A549 (cell line): ENCODE measurements at regions not wholly inside any gene's neighbourhood (a gene's known extent, or its start where the extent isn't known, plus 50 kb on each side); places are given as distances from the start of the nearest gene placed in this dataset.

Experiments
- ATAC-seq, 2 experiments: fragments of 200-7000 bp in 1 of 2; fragments of >200 bp in 1 of 2; cut with Nextera tagmentation in 1 of 2; cut with Tn5 transposase in 1 of 2; 3 replicates each; pipeline versions ENCODE4 v1.8.0 to v1.9.1; 2018 to 2020; ENCODE audit warnings: mild to moderate bottlenecking in 1 of 2, moderate library complexity in 1 of 2
- CTCF ChIA-PET: fragments of 300-600 bp; sonication (Branson Sonifier 250); formaldehyde crosslinking; extraction: SDS; loops from one replicate; lab custom pipeline; 2021; ENCODE audit warnings: antibody characterized with exemption, inconsistent platforms; lab: Yijun Ruan, JAX
- POLR2A ChIA-PET: fragments of 350-600 bp; formaldehyde crosslinking; extraction: SDS; loops from one replicate; lab custom pipeline; 2021; ENCODE audit warnings: antibody characterized with exemption, inconsistent platforms; lab: Yijun Ruan, JAX
- DNase-seq, 2 experiments: peaks; one replicate each; pipeline versions ENCODE4 v3.0.0 to v3.0.0-alpha.2; 2011 to 2016; ENCODE audit warnings: low read depth in 1 of 2, low spot score in 1 of 2
- FAIRE-seq: peaks from 2 replicates; lab custom pipeline; 2011; peaks lifted over from hg19 to GRCh38; lab: Jason Lieb, UNC
- H3K27ac ChIP-seq, 2 experiments: fragments of >200 bp; sonication (Bioruptor Twin); formaldehyde crosslinking; 3 replicates each; pipeline ENCODE4 v1.5.1; 2016 to 2017
- H3K4me1 ChIP-seq: fragments of >200 bp; sonication (Bioruptor Twin); formaldehyde crosslinking; 3 replicates; pipeline ENCODE4 v1.6.1; 2016
- H3K4me2 ChIP-seq: fragments of >200 bp; sonication (Bioruptor Twin); formaldehyde crosslinking; 3 replicates; pipeline ENCODE4 v1.6.1; 2016
- H3K4me3 ChIP-seq: fragments of >200 bp; sonication (Bioruptor Twin); formaldehyde crosslinking; 3 replicates; pipeline ENCODE4 v1.5.1; 2016
- H3K9me3 ChIP-seq: fragments of >200 bp; sonication (Bioruptor Twin); formaldehyde crosslinking; 3 replicates; pipeline ENCODE4 v1.6.1; 2016
- ATOH8 ChIP-seq: fragments of 250-450 bp; sonication (Bioruptor Pico); IDR thresholded peaks from 2 replicates; pipeline ENCODE4 v1.5.0; 2020; ENCODE audit warnings: low read depth, mild to moderate bottlenecking, moderate library complexity
- BHLHE40 ChIP-seq: IDR thresholded peaks from 2 replicates; pipeline ENCODE4 v1.6.1; 2012; ENCODE audit warnings: low read depth, low read length, inconsistent platforms
- CBX8 ChIP-seq: fragments of 200-600 bp; sonication (generic); IDR thresholded peaks from 2 replicates; pipeline ENCODE4 v1.6.1; 2016
- CHD2 ChIP-seq: fragments of 150-350 bp; IDR thresholded peaks from 2 replicates; pipeline ENCODE4 v1.6.1; 2014; ENCODE audit warnings: low read length; ENCODE audit not compliant: partially characterized antibody
- ELK1 ChIP-seq: fragments of 150-350 bp; IDR thresholded peaks from 2 replicates; pipeline ENCODE4 v1.6.1; 2014; ENCODE audit warnings: low read depth, mild to moderate bottlenecking, low read length
- FOSB ChIP-seq: fragments of 250-450 bp; sonication (Bioruptor Pico); IDR thresholded peaks from 2 replicates; pipeline ENCODE4 v1.5.0; 2020; ENCODE audit warnings: mild to moderate bottlenecking, moderate library complexity
- FOXS1 ChIP-seq: fragments of 250-450 bp; sonication (Bioruptor Pico); IDR thresholded peaks from 2 replicates; pipeline ENCODE4 v1.5.0; 2020; ENCODE audit warnings: mild to moderate bottlenecking, moderate library complexity
- GATA3 ChIP-seq: IDR thresholded peaks from 2 replicates; pipeline ENCODE4 v1.6.1; 2012; ENCODE audit warnings: borderline replicate concordance
- HDAC2 ChIP-seq: fragments of 200-600 bp; sonication (generic); IDR thresholded peaks from 2 replicates; pipeline ENCODE4 v1.6.1; 2016
- HEYL ChIP-seq: fragments of 250-450 bp; sonication (Bioruptor Pico); IDR thresholded peaks from 2 replicates; pipeline ENCODE4 v1.8.0; 2021; ENCODE audit warnings: mild to moderate bottlenecking, moderate library complexity
- HMGXB4 ChIP-seq: fragments of 250-450 bp; sonication (Bioruptor Pico); IDR thresholded peaks from 2 replicates; pipeline ENCODE4 v1.5.0; 2021; ENCODE audit warnings: mild to moderate bottlenecking, moderate library complexity, borderline replicate concordance
- HOXA7 ChIP-seq: fragments of 250-450 bp; sonication (Bioruptor Pico); IDR thresholded peaks from 2 replicates; pipeline ENCODE4 v1.5.0; 2020; ENCODE audit warnings: mild to moderate bottlenecking, moderate library complexity
- HOXB13 ChIP-seq: fragments of 250-450 bp; sonication (Bioruptor Pico); IDR thresholded peaks from 2 replicates; pipeline ENCODE4 v1.5.0; 2020; ENCODE audit warnings: low read depth, mild to moderate bottlenecking, moderate library complexity
- NFE2L2 ChIP-seq: fragments of 150-350 bp; conservative IDR thresholded peaks from 2 replicates; pipeline ENCODE4 v1.6.1; 2014; ENCODE audit warnings: low read length
- NPAS2 ChIP-seq: fragments of 250-450 bp; sonication (Bioruptor Pico); IDR thresholded peaks from 2 replicates; pipeline ENCODE4 v1.8.0; 2022; ENCODE audit warnings: mild to moderate bottlenecking, moderate library complexity, borderline replicate concordance
- NR3C1 ChIP-seq: fragments of >200 bp; sonication (Bioruptor Twin); formaldehyde crosslinking; IDR thresholded peaks from 3 replicates; pipeline ENCODE4 v1.6.1; 2017
- PHF8 ChIP-seq: fragments of 200-600 bp; sonication (generic); IDR thresholded peaks from 2 replicates; pipeline ENCODE4 v1.6.1; 2016; ENCODE audit warnings: low read depth, mild to moderate bottlenecking, antibody characterized with exemption, moderate library complexity, borderline replicate concordance
- POLR2A ChIP-seq: IDR thresholded peaks from 2 replicates; pipeline ENCODE4 v1.6.1; 2012; ENCODE audit warnings: mild to moderate bottlenecking, low read length
- POLR2AphosphoS2 ChIP-seq: conservative IDR thresholded peaks from 2 replicates; pipeline ENCODE4 v1.6.1; 2012; ENCODE audit warnings: low read length, improper control_type of control experiment, inconsistent platforms
- RFX5 ChIP-seq: fragments of 450-650 bp; IDR thresholded peaks from 2 replicates; pipeline ENCODE4 v1.7.1; 2014; ENCODE audit warnings: antibody characterized with exemption, mild to moderate bottlenecking, moderate library complexity
- SMC3 ChIP-seq: fragments of >200 bp; sonication (Bioruptor Twin); formaldehyde crosslinking; IDR thresholded peaks from 3 replicates; pipeline ENCODE4 v1.6.1; 2018; ENCODE audit warnings: inconsistent platforms
- TFCP2L1 ChIP-seq: fragments of 250-450 bp; sonication (Bioruptor Pico); IDR thresholded peaks from 2 replicates; pipeline ENCODE4 v1.5.0; 2021; ENCODE audit warnings: mild to moderate bottlenecking
- TP53 ChIP-seq: fragments of 250-450 bp; sonication (Bioruptor Pico); IDR thresholded peaks from 2 replicates; pipeline ENCODE4 v1.5.0; 2021; ENCODE audit warnings: mild to moderate bottlenecking, moderate library complexity
- WGBS: methylation state at CpG from one replicate; pipeline ENCODE4 v1.1.6; 2017; ENCODE audit errors: missing lambda C conversion rate; 5-methylcytosine and 5-hydroxymethylcytosine counted together
- TF ChIP-seq, protein P1 (sequence below): fragments of >200 bp; sonication (Bioruptor Twin); formaldehyde crosslinking; IDR thresholded peaks from 3 replicates; pipeline ENCODE4 v1.6.1; 2016

DNA sequence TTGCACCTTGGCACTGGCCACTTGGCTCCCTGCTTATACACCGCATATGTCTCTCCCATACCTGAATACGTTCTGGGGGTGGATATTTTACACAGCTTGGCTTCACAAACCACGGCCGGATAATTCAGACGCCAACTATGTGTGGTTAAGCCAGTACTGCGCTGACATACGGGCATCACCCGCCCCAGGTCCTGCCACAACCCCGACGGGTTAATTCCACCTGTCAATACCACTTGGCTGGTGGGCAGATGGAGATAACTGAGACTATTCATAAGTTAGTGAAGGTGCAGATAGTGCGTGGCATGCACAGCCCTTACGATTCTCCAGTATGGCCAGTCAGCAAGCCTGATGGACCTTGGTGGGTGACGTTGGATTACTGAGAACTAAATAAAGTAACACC, 696.3 kb upstream of the AGA start:
- no peak overlapping the region for H3K4me2 ChIP-seq
- 67% methylated on average over 7 of the region's 13 CpGs for WGBS
- no peak for ATAC-seq
- POLR2A ChIA-PET: no interaction called here
- no peaks in the 10 kb centered on the region for H3K4me1 ChIP-seq
- CTCF ChIA-PET: no interaction called here
- no peak overlapping the region for H3K27ac ChIP-seq
- no peak overlapping the region for H3K4me3 ChIP-seq
- no peak for DNase-seq
- FAIRE-seq: no peak
- TF ChIP-seq FOSB (CRISPR knock-in tag): no peak
- TF ChIP-seq POLR2AphosphoS2: no peak
- TF ChIP-seq NR3C1: no peak
- no peak for TF ChIP-seq SMC3
- TF ChIP-seq HDAC2: no peak
- no peak for TF ChIP-seq TP53 (CRISPR knock-in tag)
- no peak for TF ChIP-seq TFCP2L1 (CRISPR knock-in tag)
- no peak for TF ChIP-seq HOXB13 (CRISPR knock-in tag)
- no peak for TF ChIP-seq BHLHE40
- TF ChIP-seq, protein P1, sequence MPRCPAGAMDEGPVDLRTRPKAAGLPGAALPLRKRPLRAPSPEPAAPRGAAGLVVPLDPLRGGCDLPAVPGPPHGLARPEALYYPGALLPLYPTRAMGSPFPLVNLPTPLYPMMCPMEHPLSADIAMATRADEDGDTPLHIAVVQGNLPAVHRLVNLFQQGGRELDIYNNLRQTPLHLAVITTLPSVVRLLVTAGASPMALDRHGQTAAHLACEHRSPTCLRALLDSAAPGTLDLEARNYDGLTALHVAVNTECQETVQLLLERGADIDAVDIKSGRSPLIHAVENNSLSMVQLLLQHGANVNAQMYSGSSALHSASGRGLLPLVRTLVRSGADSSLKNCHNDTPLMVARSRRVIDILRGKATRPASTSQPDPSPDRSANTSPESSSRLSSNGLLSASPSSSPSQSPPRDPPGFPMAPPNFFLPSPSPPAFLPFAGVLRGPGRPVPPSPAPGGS: no peak
- no peak for TF ChIP-seq NFE2L2
- H3K9me3 ChIP-seq: no peaks in the 10 kb centered on the region

- ATAC-seq: no peak
Measured at GRCh38 chr4:178140326-178140915, 698.2 kb upstream of the AGA start.

GRCh38 chr4:178142724-178143123, 700.5 kb upstream of the AGA start:
- FAIRE-seq (no peak), DNase-seq (no peak), ATAC-seq (no peak)
- ChIA-PET CTCF (no interaction called here), POLR2A (no interaction called here)
- H3K4me3 ChIP-seq: no peak overlapping the region
- WGBS: 42% methylated on average over 8 of the region's 8 CpGs
- H3K4me2 ChIP-seq: no peak overlapping the region
- no peak overlapping the region for H3K27ac ChIP-seq
- no peaks in the 10 kb centered on the region for H3K9me3 ChIP-seq
- TF ChIP-seq GATA3: no peak
- no peak for TF ChIP-seq PHF8
- TF ChIP-seq NFE2L2: no peak
- TF ChIP-seq POLR2A: no peak
- TF ChIP-seq FOXS1 (CRISPR knock-in tag): no peak
- no peak for TF ChIP-seq TP53 (CRISPR knock-in tag)
- TF ChIP-seq CBX8: no peak
- no peak for TF ChIP-seq TFCP2L1 (CRISPR knock-in tag)
- no peak for TF ChIP-seq HMGXB4
- TF ChIP-seq HEYL (CRISPR knock-in tag): no peak
- TF ChIP-seq BHLHE40: no peak
- no peaks in the 10 kb centered on the region for H3K4me1 ChIP-seq

More at GRCh38 chr4:178140326-178140915, 698.2 kb upstream of the AGA start:
- no peaks in the 10 kb centered on the region for H3K4me1 ChIP-seq
- H3K4me3 ChIP-seq: no peak overlapping the region
- ChIA-PET POLR2A (no interaction called here), CTCF (no interaction called here)
- no peak overlapping the region for H3K27ac ChIP-seq
- no peaks in the 10 kb centered on the region for H3K9me3 ChIP-seq
- TF ChIP-seq HOXA7 (no peak), ATOH8 (CRISPR knock-in tag) (no peak), CHD2 (no peak), FOSB (CRISPR knock-in tag) (no peak), NPAS2 (no peak), RFX5 (no peak), ELK1 (no peak), POLR2AphosphoS2 (no peak)
- WGBS: 66% methylated on average over 9 of the region's 11 CpGs
- FAIRE-seq (no peak), DNase-seq (no peak)
- H3K4me2 ChIP-seq: no peak overlapping the region
